ENCODE measurements at regions not wholly inside any gene's neighbourhood (a gene's known extent, or its start where the extent isn't known, plus 50 kb on each side); places are given as distances from the start of the nearest gene placed in this dataset.

- TF ChIP-seq, protein P1, sequence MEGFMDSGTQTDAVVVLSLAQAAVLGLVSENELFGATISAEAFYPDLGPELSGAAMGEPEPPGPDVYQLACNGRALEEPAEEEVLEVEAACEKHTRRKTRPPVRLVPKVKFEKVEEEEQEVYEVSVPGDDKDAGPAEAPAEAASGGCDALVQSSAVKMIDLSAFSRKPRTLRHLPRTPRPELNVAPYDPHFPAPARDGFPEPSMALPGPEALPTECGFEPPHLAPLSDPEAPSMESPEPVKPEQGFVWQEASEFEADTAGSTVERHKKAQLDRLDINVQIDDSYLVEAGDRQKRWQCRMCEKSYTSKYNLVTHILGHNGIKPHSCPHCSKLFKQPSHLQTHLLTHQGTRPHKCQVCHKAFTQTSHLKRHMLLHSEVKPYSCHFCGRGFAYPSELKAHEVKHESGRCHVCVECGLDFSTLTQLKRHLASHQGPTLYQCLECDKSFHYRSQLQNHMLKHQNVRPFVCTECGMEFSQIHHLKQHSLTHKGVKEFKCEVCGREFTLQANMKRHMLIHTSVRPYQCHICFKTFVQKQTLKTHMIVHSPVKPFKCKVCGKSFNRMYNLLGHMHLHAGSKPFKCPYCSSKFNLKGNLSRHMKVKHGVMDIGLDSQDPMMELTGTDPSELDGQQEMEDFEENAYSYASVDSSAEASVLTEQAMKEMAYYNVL (CRISPR knock-in tag; IDR thresholded peaks at IDR 0.05; ENCODE audit: borderline replicate concordance): no peak
- TF ChIP-seq FOXO4 (CRISPR knock-in tag; conservative IDR thresholded peaks at IDR 0.05) (no peak), SUZ12 (IDR thresholded peaks at IDR 0.05; ENCODE audit: low read depth, low read length) (no peak)
Measured at GRCh38 chr4:62896721-62897120, 1512.5 kb downstream of the TECRL start (continued).

- H3K36me3 ChIP-seq (replicated peaks in 1 of 2; ENCODE audit: control insufficient read depth in 1 of 2, insufficient read depth in 2 of 2, low read length in 2 of 2): no peaks in the 10 kb centered on the region
- no peak overlapping the region for H3K27ac ChIP-seq (ENCODE audit: extremely low read length, insufficient read depth, low read length)
- no peak overlapping the region for H3K4me3 ChIP-seq (replicated peaks in 1 of 3; ENCODE audit: insufficient read depth in 1 of 3, low read depth in 2 of 3, low read length in 3 of 3)
- no peaks in the 10 kb centered on the region for H3K9me3 ChIP-seq (ENCODE audit: low read length)
- H3K27me3 ChIP-seq (ENCODE audit: control insufficient read depth in 1 of 2, insufficient read depth in 2 of 2, low read length in 2 of 2): no peaks in the 10 kb centered on the region
- H2AFZ ChIP-seq (ENCODE audit: low read length): no peak overlapping the region
- no peaks in the 10 kb centered on the region for H4K20me1 ChIP-seq (ENCODE audit: insufficient read depth, low read length)
- no peak for DNase-seq (ENCODE audit: low spot score)
- POLR2A ChIA-PET: no interaction called here
- BruUV-seq (replicated peaks): no TSS peak
- H3K4me1 ChIP-seq (ENCODE audit: insufficient read depth, low read length): no peaks in the 10 kb centered on the region
- 0% methylated on average over 3 of the region's 3 CpGs for WGBS (ENCODE audit: low lambda C conversion rate)
- intact Hi-C loops (cut with micrococcal nuclease; ENCODE audit: unreplicated experiment): no loop called here
- in situ Hi-C loops (cut with HindIII; ENCODE audit: extremely low pct_ligation_motif_present, low pct_unique_long_range_greater_than_20kb): no loop called here
- no peak for ATAC-seq
- H3K4me2 ChIP-seq (ENCODE audit: low read depth, low read length): no peak overlapping the region
- no peak overlapping the region for H3K9ac ChIP-seq (ENCODE audit: insufficient read depth, low read depth, low read length)
- CTCF ChIA-PET (ENCODE audit: low intra/inter-chr PET ratio, low total read pairs): no interaction called here
- no peak for FAIRE-seq
- no peaks in the 10 kb centered on the region for H3K79me2 ChIP-seq (ENCODE audit: insufficient read depth, low read length)
- TF ChIP-seq KLF15 (CRISPR knock-in tag; IDR thresholded peaks at IDR 0.05; ENCODE audit: borderline replicate concordance) (no peak), ZBTB34 (CRISPR knock-in tag; IDR thresholded peaks at IDR 0.05) (no peak), KDM5B (CRISPR knock-in tag; IDR thresholded peaks at IDR 0.05; ENCODE audit: borderline replicate concordance) (no peak), PITX1 (CRISPR knock-in tag; IDR thresholded peaks at IDR 0.05) (no peak), TFDP1 (CRISPR knock-in tag; IDR thresholded peaks at IDR 0.05; ENCODE audit: borderline replicate concordance) (no peak), ZNF530 (CRISPR knock-in tag; IDR thresholded peaks at IDR 0.05; ENCODE audit: low read depth) (no peak), TRAFD1 (CRISPR knock-in tag; IDR thresholded peaks at IDR 0.05; ENCODE audit: borderline replicate concordance) (no peak), ZFP1 (CRISPR knock-in tag; IDR thresholded peaks at IDR 0.05) (no peak), HOXA7 (CRISPR knock-in tag; IDR thresholded peaks at IDR 0.05) (no peak)
Measured at GRCh38 chr4:62881901-62882300, 1527.3 kb downstream of the TECRL start.

Measured in HepG2 (cell line).